IPS DF 6.9 (cell line): ENCODE measurements at regions not wholly inside any gene's neighbourhood (a gene's known extent, or its start where the extent isn't known, plus 50 kb on each side); places are given as distances from the start of the nearest gene placed in this dataset.

Source experiments
- DNase-seq: peaks from one replicate; pipeline ENCODE4 v3.0.0-alpha.2; 2013; ENCODE audit warnings: low read depth, low spot score
- H3K27ac ChIP-seq: one replicate; pipeline ENCODE4 v1.5.1; 2013; ENCODE audit warnings: low read length, control low read depth
- H3K27me3 ChIP-seq: 2 replicates; pipeline ENCODE4 v1.6.1; 2013; ENCODE audit warnings: mild to moderate bottlenecking, low read length; ENCODE audit not compliant: control insufficient read depth, insufficient read depth
- H3K36me3 ChIP-seq: 2 replicates; pipeline ENCODE4 v1.6.1; 2013; ENCODE audit warnings: low read length; ENCODE audit not compliant: control insufficient read depth, insufficient read depth
- H3K4me1 ChIP-seq: 2 replicates; pipeline ENCODE4 v1.6.1; 2013; ENCODE audit warnings: low read length; ENCODE audit not compliant: control insufficient read depth, insufficient read depth
- H3K4me3 ChIP-seq: 2 replicates; pipeline ENCODE4 v1.5.1; 2013; ENCODE audit warnings: mild to moderate bottlenecking, low read length
- H3K9me3 ChIP-seq: 2 replicates; pipeline ENCODE4 v1.6.1; 2013; ENCODE audit warnings: low read length, inconsistent platforms; ENCODE audit not compliant: control insufficient read depth, insufficient read depth
- WGBS: extraction: QIAGEN DNeasy Blood & Tissue Kit; methylation state at CpG from one replicate; pipeline ENCODE4 v1.1.7; 2013; ENCODE audit warnings: mixed read lengths, missing lambda C conversion rate; ENCODE audit not compliant: insufficient read length, insufficient coverage; 5-methylcytosine and 5-hydroxymethylcytosine counted together

GRCh38 chr3:154044671-154045070, 76.5 kb upstream of the ARHGEF26 start:
- no peak overlapping the region for H3K27ac ChIP-seq
- no peaks in the 10 kb centered on the region for H3K36me3 ChIP-seq
- no peak for DNase-seq
- no peaks in the 10 kb centered on the region for H3K9me3 ChIP-seq
- no peaks in the 10 kb centered on the region for H3K27me3 ChIP-seq
- no peak overlapping the region for H3K4me3 ChIP-seq
- WGBS: no CpG with 5 or more reads among the region's 2 CpGs
- H3K4me1 ChIP-seq: no peaks in the 10 kb centered on the region

GRCh38 chr3:154050216-154050615, 71.0 kb upstream of the ARHGEF26 start:
- Histone ChIP-seq H3K27ac (no peak overlapping the region), H3K4me3 (no peak overlapping the region), H3K36me3 (no peaks in the 10 kb centered on the region), H3K9me3 (no peaks in the 10 kb centered on the region), H3K4me1 (no peaks in the 10 kb centered on the region), H3K27me3 (no peaks in the 10 kb centered on the region; the same call in 1 of the 2 replicates)
- DNase-seq: no peak

DNA sequence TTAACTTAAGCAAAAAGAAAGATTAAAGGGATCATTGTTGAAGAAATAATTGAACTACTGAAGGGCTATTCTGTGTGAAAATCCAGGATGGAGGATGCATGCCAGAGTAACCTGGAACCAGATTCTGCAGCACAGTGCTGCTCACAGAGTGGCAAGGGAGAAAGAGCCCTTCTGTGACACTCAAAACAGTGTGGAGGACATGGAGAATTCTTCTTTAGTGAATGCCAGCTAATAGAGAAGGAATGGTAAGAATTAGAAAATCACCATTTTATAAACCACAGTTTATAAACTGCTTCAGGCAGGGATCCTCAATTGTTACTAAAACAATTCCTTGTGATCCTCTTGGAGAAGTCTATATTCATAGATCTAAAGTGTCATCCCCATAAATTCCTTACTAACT, 70.4 kb upstream of the ARHGEF26 start:
- DNase-seq: no peak
- H3K9me3 ChIP-seq: no peaks in the 10 kb centered on the region
- H3K27me3 ChIP-seq: no peaks in the 10 kb centered on the region; the same call in 1 of the 2 replicates
- no peak overlapping the region for H3K27ac ChIP-seq
- no peak overlapping the region for H3K4me3 ChIP-seq
- no peaks in the 10 kb centered on the region for H3K4me1 ChIP-seq
- H3K36me3 ChIP-seq: no peaks in the 10 kb centered on the region

DNA sequence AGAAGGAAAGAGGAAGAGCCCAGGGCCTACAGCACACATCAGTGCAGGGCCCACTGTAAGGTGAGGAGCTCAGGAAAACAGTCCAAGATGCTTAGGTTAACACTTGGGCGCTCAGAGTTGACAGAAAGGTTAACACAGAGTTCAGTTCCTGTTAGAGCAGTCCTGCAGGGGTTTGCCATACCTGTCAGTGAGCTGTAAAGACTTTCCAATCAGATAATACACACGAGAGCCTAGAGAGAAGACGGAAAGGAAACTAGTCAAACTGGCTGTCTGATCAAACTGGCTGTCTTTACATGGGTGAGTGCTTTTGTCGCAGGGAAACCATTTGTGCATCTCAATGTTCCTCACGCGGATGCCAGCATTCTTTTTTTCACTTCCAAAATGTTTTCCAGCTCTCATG, 61.4 kb upstream of the ARHGEF26 start:
- Histone ChIP-seq H3K27me3 (no peaks in the 10 kb centered on the region), H3K4me3 (no peak overlapping the region), H3K4me1 (peaks cover 2% of the 10 kb centered on the region; the same call in 1 of the 2 replicates), H3K36me3 (no peaks in the 10 kb centered on the region), H3K27ac (no peak overlapping the region), H3K9me3 (no peaks in the 10 kb centered on the region)
- no peak for DNase-seq
- no CpG with 5 or more reads among the region's 6 CpGs for WGBS

DNA sequence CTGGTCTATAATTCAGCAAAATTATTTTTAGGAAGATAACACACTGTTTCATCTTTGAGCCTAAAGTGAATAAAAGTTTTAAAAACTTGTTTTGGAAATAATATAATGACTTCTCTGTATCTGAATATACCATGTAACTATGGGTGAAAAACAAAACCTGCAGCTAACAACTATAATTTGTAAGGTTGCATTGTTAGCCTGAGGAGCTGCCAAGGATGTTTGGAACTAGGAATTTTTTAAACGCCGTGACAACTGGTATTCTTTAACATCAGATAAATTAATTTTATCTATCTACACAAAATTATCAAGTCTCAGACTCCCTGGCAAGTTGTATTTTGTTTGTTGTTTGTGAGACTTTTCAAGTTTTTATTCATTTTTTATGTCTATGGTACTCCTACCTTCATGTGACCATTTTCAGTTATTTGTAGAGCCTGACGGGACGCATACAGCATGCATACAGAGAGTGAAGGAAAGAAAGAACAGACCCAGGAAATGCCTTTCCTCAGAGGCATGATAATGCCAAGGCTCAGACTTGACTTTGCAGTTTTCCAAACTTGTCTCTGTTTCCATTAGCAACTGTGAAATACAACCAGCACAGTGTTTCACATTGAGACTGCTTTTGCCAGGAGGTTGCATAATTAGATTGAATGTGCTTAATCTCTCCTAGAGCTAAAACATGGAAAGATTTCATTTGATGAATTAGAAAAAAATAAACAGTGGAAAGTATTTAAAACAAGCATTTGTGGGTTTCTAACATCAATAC, 60.8 kb upstream of the ARHGEF26 start:
- Histone ChIP-seq H3K27ac (no peak overlapping the region), H3K9me3 (no peaks in the 10 kb centered on the region), H3K27me3 (no peaks in the 10 kb centered on the region), H3K36me3 (no peaks in the 10 kb centered on the region), H3K4me1 (peaks cover 2% of the 10 kb centered on the region; the same call in 1 of the 2 replicates), H3K4me3 (no peak overlapping the region)
- no CpG with 5 or more reads among the region's 4 CpGs for WGBS
- no peak for DNase-seq

DNA sequence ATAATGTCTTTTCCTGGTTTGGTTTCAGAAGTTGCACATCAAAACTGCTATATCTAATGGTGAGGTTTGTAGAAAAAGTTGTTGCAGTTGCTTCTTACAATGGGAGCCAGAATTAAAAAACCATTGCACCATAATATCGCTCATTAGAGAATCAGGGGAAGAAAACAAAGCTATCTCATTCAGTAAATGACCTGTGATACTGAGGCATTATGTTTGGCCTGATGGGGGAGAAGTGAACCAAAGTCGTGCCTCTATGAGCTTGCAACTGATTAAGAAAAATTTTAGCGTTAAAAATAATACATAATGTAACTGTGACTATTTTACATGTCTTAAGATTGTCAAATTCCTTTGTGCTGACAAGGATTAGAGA, 60.2 kb upstream of the ARHGEF26 start:
- Histone ChIP-seq H3K4me1 (peaks cover 2% of the 10 kb centered on the region; the same call in 1 of the 2 replicates), H3K4me3 (no peak overlapping the region), H3K36me3 (no peaks in the 10 kb centered on the region), H3K27me3 (no peaks in the 10 kb centered on the region), H3K9me3 (no peaks in the 10 kb centered on the region), H3K27ac (no peak overlapping the region)
- WGBS: no CpG with 5 or more reads among the region's 3 CpGs
- no peak for DNase-seq

DNA sequence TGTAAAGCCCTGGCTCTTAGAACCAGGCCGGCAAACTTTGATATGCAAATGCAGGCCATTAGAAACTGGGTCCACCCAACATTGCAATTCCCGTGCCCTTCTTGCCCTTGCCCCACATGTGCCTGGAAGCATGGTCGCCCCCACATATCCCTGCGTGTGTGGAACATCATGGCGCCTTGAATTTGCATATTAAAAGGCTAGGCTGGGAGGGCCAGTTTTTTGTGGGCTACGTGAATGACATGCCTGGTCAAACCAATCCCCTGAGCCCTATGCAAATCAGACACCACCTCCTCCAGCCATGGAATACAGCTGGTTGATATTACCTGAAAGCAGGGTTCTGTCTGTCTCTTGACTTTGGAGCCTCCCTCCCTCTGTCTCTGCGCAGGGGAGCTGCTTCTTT, 58.7 kb upstream of the ARHGEF26 start:
- Histone ChIP-seq H3K4me3 (no peak overlapping the region), H3K27me3 (no peaks in the 10 kb centered on the region), H3K27ac (no peak overlapping the region), H3K36me3 (no peaks in the 10 kb centered on the region), H3K4me1 (peaks cover 2% of the 10 kb centered on the region; the same call in 1 of the 2 replicates), H3K9me3 (no peaks in the 10 kb centered on the region)
- no CpG with 5 or more reads among the region's 7 CpGs for WGBS
- no peak for DNase-seq

- no peaks in the 10 kb centered on the region for H3K27me3 ChIP-seq
- H3K36me3 ChIP-seq: no peaks in the 10 kb centered on the region
- WGBS: no CpG with 5 or more reads among the region's 2 CpGs
- no peak overlapping the region for H3K27ac ChIP-seq
- no peak for DNase-seq
- H3K4me3 ChIP-seq: no peak overlapping the region
- H3K9me3 ChIP-seq: no peaks in the 10 kb centered on the region
- no peaks in the 10 kb centered on the region for H3K4me1 ChIP-seq
Measured at GRCh38 chr3:154071146-154071545, 50.0 kb upstream of the ARHGEF26 start.
